ENCODE measurements at regions not wholly inside any gene's neighbourhood (a gene's known extent, or its start where the extent isn't known, plus 50 kb on each side); places are given as distances from the start of the nearest gene placed in this dataset.
"Not testable (repeated sequence)": the region's sequence is repeated elsewhere in the genome, so short reads cannot be mapped to it uniquely, and the experiment has no call there.

GRCh38 chr3:18998069-18998468, 150.2 kb upstream of the KCNH8 start:
- in situ Hi-C loops (cut with HindIII; ENCODE audit: low pct_unique_long_range_greater_than_20kb, low sequenced_read_pairs): no loop called here
- no peak for DNase-seq (ENCODE audit: low read depth, low spot score)

DNA sequence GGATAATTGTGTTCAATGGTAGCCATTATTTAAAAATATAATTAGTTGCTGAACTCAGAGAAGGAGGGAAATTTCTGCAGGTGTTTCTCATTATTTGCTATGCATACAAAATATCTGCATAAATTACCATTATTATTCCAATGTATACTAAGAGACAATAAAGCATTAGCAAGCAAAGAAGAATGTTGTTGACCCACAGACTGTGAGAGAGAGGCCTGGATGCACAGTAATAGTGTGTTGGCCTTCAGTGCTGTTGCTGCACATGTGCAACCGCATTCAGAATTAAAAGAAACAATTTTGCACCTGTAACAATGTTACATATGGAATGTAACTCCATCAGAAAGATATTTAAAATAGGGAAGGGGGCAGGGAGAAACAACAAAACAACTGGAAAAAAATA, 155.6 kb upstream of the KCNH8 start:
- in situ Hi-C loops (cut with HindIII; ENCODE audit: low pct_unique_long_range_greater_than_20kb, low sequenced_read_pairs): no loop called here
- no peak for DNase-seq (ENCODE audit: low read depth, low spot score)

DNA sequence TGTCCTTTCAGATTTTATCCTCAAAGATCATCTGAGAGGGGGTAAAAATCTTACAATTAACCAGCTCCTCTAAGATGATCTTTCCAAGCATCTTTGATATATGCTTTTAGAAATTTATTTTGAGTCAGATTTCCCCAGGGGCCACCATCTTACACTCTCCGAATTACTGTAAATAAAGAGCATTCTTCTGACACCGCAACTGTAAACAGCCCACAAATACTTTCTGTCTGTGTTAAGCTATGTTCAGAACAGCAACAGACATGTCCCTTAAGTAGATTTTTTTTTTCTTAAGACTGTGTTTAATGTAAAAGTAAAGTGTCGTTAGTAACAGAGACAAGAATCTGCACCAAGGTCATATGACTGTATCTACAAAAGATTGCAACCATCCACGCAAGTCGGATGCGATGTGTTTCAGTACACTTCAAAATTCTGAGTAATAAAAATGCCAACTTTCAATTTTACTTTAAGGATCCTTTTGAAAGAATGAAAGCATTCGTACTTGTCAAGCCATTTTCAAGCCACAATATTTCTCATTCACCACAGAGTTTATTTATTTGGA, 159.0 kb upstream of the KCNH8 start:
- in situ Hi-C loops (cut with HindIII; ENCODE audit: low pct_unique_long_range_greater_than_20kb, low sequenced_read_pairs): no loop called here
- DNase-seq (ENCODE audit: low read depth, low spot score): no peak

GRCh38 chr3:18988614-18989229, 159.6 kb upstream of the KCNH8 start:
- DNase-seq (ENCODE audit: low read depth, low spot score): peak; percentile 71
- in situ Hi-C loops (cut with HindIII; ENCODE audit: low pct_unique_long_range_greater_than_20kb, low sequenced_read_pairs): no loop called here

DNA sequence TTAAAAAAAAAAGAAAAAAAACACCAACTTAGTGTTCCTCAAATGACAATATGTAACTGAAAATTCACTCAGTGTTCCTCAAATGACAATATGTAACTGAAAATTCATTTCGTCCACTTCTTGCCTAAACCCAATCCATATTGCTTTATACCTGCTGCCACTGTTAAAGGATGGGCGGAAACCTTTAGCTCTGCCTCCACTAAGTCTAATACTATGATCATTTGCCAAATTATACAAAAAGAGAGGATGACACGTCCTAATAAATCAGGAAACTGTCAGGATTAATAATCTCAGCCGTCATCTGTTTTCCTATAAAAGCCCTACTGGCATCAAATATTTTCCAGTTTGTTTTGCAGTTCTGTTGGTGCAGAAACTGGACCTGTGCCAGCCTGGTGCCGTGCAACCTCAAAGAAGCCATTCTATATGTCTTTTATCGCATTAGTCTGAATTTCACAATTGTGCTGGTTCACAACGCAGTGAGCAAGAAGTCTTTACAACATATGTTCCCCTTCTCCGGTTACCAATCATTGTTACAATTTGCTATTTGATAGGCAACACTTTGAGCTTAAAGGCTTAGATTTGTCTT, 160.4 kb upstream of the KCNH8 start:
- peak; percentile 10 for DNase-seq (ENCODE audit: low read depth, low spot score)
- in situ Hi-C loops (cut with HindIII; ENCODE audit: low pct_unique_long_range_greater_than_20kb, low sequenced_read_pairs): no loop called here

DNA sequence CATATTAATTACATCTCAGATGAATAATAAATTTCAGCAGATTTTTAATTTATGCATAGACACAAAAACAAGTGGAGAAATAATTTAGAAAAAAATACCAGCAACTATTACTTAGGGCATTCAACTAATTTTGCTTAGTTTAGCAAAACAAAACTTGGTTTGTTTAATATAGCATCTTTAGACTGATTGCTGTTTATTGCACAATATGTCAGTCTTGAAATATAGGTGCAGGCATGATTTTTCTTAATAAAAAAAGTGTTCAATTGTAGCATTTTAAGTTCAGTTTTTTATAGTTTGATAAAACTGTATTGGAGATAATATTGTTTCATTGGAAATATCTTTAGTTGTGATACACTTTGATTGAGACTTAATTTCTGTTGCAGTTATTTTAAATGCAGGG, 161.2 kb upstream of the KCNH8 start:
- DNase-seq (ENCODE audit: low read depth, low spot score): no peak
- in situ Hi-C loops (cut with HindIII; ENCODE audit: low pct_unique_long_range_greater_than_20kb, low sequenced_read_pairs): no loop called here

- in situ Hi-C loops (cut with HindIII; ENCODE audit: low pct_unique_long_range_greater_than_20kb, low sequenced_read_pairs): no loop called here
- no peak for DNase-seq (ENCODE audit: low read depth, low spot score)
Observed at GRCh38 chr3:18982920-18983319, 165.4 kb upstream of the KCNH8 start.

DNA sequence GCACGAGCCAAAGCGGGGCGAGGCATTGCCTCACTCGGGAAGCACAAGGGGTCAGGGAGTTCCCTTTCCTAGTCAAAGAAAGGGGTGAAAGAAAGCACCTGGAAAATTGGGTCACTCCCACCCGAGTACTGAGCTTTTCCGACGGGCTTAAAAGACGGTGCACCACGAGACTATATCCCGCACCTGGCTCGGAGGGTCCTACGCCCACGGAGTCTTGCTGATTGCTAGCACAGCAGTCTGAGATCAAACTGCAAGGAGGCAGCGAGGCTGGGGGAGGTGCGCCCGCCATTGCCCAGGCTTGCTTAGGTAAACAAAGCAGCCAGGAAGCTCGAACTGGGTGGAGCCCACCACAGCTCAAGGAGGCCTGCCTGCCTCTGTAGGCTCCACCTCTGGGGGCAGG, 172.2 kb upstream of the KCNH8 start:
- DNase-seq (ENCODE audit: low read depth, low spot score); in situ Hi-C loops (cut with HindIII; ENCODE audit: low pct_unique_long_range_greater_than_20kb, low sequenced_read_pairs): not testable (repeated sequence)

GRCh38 chr3:18968120-18968519, 180.2 kb upstream of the KCNH8 start:
- in situ Hi-C loops (cut with HindIII; ENCODE audit: low pct_unique_long_range_greater_than_20kb, low sequenced_read_pairs): no loop called here
- peak; percentile 55 for DNase-seq (ENCODE audit: low read depth, low spot score)

- in situ Hi-C loops (cut with HindIII; ENCODE audit: low pct_unique_long_range_greater_than_20kb, low sequenced_read_pairs): no loop called here
- no peak for DNase-seq (ENCODE audit: low read depth, low spot score)
Observed at GRCh38 chr3:18965781-18966180, 182.5 kb upstream of the KCNH8 start.

DNA sequence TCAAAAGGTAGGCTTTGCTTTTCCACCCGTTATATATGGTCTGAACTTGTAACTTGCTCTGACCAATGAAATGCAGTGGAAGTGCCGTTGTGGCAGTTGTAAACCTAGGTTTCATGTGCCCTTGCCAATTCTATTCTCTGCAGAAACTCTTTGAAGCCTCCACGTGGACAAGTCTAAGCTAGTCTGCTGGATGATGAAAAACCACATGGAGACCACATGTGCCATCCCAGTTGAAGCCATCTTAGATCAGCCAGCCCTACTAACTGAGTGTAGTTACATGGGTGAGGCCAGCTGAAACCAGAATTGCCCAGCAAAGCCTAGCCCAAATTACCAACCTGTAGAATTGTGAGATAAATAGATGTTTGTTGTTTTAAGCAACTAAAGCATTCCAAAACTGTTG, 183.7 kb upstream of the KCNH8 start:
- in situ Hi-C loops (cut with HindIII; ENCODE audit: low pct_unique_long_range_greater_than_20kb, low sequenced_read_pairs): no loop called here
- DNase-seq (ENCODE audit: low read depth, low spot score): no peak

- in situ Hi-C loops (cut with HindIII; ENCODE audit: low pct_unique_long_range_greater_than_20kb, low sequenced_read_pairs): no loop called here
- no peak for DNase-seq (ENCODE audit: low read depth, low spot score)
Observed at GRCh38 chr3:18951333-18951732, 197.0 kb upstream of the KCNH8 start.

DNA sequence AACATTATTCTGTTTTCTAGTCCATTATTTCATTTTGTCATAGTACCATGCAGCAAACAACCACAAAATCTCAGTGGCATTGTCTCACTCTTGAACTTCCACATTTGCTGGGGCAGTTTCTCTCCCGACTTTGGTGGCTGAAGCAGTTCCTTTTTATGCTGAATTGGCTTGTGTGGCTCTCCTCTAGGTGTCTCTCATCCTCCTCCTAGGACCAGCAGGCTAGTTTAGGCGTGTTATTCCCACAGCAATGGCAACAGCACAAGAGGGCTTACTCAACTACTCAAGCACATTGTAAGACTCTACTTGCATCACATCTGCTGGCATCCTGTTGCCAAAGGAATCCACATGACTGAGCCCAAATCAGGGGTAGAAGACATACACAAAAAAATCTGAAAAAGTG, 201.8 kb upstream of the KCNH8 start:
- DNase-seq (ENCODE audit: low read depth, low spot score): peak; percentile 69
- in situ Hi-C loops (cut with HindIII; ENCODE audit: low pct_unique_long_range_greater_than_20kb, low sequenced_read_pairs): no loop called here

DNA sequence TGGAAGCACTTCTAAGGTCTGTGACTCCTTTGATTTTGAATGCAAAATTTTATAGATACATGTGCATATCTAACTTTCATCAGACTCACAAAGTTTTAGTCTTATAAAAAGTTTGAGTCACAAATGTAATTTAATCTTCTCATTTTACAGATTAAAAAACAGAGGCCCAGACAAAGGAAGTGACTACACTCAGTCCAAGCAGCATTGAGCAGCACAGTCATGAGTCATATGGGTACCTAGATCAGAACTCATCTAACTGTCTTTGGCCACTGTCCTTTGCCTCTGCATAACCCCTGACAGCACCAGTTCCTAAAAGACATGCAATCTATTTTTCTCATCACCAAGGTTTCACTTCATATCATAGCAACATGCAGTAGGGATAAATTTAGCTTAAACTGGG, 210.7 kb upstream of the KCNH8 start:
- DNase-seq (ENCODE audit: low read depth, low spot score): no peak
- in situ Hi-C loops (cut with HindIII; ENCODE audit: low pct_unique_long_range_greater_than_20kb, low sequenced_read_pairs): no loop called here

GRCh38 chr3:18919158-18919557, 229.2 kb upstream of the KCNH8 start:
- DNase-seq (ENCODE audit: low read depth, low spot score): no peak
- in situ Hi-C loops (cut with HindIII; ENCODE audit: low pct_unique_long_range_greater_than_20kb, low sequenced_read_pairs): no loop called here

DNA sequence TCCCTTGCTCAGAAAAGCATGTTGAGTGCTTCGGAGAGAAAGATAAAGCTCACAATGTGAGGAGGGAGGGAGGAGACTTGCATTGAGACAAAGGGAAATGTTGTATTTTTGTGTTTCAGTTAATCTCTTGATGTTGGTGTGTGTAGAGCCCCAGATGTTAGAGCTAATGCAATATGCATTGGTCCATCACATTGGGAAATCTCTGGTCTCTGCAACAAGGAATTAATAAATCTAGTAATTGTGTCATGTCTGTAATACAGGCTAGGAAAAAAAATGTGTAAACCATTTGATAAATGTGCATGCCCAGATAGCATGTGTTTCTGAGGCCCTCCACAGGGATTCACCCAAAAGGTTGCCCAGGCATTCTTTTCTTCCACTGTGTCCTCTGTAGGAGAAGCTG, 230.4 kb upstream of the KCNH8 start:
- in situ Hi-C loops (cut with HindIII; ENCODE audit: low pct_unique_long_range_greater_than_20kb, low sequenced_read_pairs): no loop called here
- DNase-seq (ENCODE audit: low read depth, low spot score): no peak

GRCh38 chr3:18902081-18902793, 246.1 kb upstream of the KCNH8 start:
- no peak for DNase-seq (ENCODE audit: low read depth, low spot score)
- in situ Hi-C loops (cut with HindIII; ENCODE audit: low pct_unique_long_range_greater_than_20kb, low sequenced_read_pairs): no loop called here

DNA sequence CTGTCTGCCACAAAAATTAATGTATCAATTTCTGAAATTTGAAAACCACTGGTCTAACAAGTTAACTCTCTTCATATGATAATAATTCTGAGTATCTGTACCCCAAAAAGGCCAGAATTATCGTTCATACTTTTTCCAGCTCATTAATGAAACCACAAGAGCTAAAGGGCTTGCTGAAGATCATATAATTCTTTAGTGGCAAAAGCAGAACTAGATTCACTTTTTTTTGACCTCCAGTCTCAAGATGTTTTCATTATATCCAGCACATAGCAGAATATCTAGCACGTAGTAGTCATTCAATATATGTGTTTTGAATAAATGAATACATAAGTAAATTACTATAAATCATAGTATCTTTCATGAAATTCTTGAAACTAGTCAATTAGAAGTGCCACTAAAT, 246.7 kb upstream of the KCNH8 start:
- in situ Hi-C loops (cut with HindIII; ENCODE audit: low pct_unique_long_range_greater_than_20kb, low sequenced_read_pairs): no loop called here
- DNase-seq (ENCODE audit: low read depth, low spot score): no peak

GRCh38 chr3:18900994-18901393, 247.3 kb upstream of the KCNH8 start:
- DNase-seq (ENCODE audit: low read depth, low spot score): no peak
- in situ Hi-C loops (cut with HindIII; ENCODE audit: low pct_unique_long_range_greater_than_20kb, low sequenced_read_pairs): no loop called here

Data from SK-MEL-5 (cell line).